Rectal smooth muscle tissue (tissue), 1 donor: ENCODE measurements at regions not wholly inside any gene's neighbourhood (a gene's known extent, or its start where the extent isn't known, plus 50 kb on each side); places are given as distances from the start of the nearest gene placed in this dataset.

Experiments
- H3K27ac ChIP-seq: one replicate; pipeline ENCODE4 v1.7.0; 2013; ENCODE audit warnings: low read depth, low read length, inconsistent platforms
- H3K27me3 ChIP-seq: one replicate; pipeline ENCODE4 v1.7.0; 2013; ENCODE audit warnings: low read length; ENCODE audit not compliant: control insufficient read depth, insufficient read depth
- H3K36me3 ChIP-seq: one replicate; pipeline ENCODE4 v1.7.0; 2013; ENCODE audit warnings: low read length; ENCODE audit not compliant: control insufficient read depth, insufficient read depth
- H3K4me1 ChIP-seq: one replicate; pipeline ENCODE4 v1.7.0; 2013; ENCODE audit warnings: low read length; ENCODE audit not compliant: control insufficient read depth, insufficient read depth
- H3K4me3 ChIP-seq: one replicate; pipeline ENCODE4 v1.7.0; 2013; ENCODE audit warnings: low read length
- H3K9ac ChIP-seq: one replicate; pipeline ENCODE4 v1.7.0; 2013; ENCODE audit warnings: low read length

DNA sequence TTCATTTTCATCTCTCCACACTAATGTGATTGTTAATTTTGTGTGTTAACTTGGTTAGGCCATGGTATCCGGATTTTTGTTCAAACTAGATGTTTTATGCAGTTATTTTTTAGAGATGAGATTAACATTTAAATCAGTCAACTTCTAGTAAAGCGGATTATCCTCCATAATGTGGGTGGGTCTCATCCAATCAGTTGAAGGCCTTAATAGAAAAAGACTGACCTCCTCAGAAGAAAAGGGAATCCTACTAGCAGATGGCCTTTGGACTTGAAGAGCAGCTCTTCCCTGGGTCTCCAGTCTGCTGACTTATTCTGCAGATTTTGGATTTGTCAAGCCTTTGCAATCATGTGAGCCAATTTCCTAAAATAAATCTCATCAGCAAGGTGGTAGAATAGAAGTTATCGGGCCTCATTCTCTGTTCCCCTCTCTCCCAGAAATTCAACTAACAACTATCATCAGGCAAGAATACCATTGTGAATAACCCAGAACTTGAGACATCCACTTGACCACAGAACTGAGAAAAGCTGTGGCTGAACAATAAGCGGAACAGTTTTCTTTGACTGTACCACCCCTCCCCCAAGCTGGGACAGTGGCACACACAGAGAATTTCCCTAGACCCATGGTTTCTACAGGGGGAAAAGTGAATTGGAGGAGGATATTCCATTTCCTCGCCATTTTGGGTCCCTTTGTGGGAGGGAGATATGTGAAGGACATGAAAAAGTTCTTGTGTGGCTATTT, 323.0 kb downstream of the UTRN start:
- Histone ChIP-seq H3K27me3 (no peaks in the 10 kb centered on the region), H3K9ac (no peak overlapping the region), H3K36me3 (no peaks in the 10 kb centered on the region), H3K4me1 (no peaks in the 10 kb centered on the region), H3K4me3 (no peak overlapping the region), H3K27ac (no peak overlapping the region)

DNA sequence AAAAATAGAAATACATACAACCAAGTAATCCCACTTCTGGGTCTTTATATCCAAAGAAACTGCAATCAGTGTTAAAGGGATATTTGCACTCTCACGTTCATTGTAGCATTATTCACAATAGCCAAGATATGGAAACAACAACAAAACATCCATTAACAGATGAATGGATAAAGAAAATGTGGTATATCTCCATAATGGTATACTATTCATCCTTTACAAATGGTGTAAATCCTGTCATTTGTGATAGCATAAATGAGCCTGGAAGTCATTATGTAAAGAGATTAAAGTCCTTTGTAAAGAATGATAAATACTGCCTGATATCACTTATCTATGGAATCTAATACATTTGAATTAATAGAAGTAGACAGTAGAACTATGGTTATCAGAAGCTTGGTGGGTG, 327.7 kb downstream of the UTRN start:
- H3K9ac ChIP-seq, result no peak overlapping the region
- no peak overlapping the region for H3K27ac ChIP-seq
- H3K36me3 ChIP-seq, result no peaks in the 10 kb centered on the region
- no peaks in the 10 kb centered on the region for H3K27me3 ChIP-seq
- peaks cover 5% of the 10 kb centered on the region for H3K4me1 ChIP-seq
- H3K4me3 ChIP-seq, result no peak overlapping the region

DNA sequence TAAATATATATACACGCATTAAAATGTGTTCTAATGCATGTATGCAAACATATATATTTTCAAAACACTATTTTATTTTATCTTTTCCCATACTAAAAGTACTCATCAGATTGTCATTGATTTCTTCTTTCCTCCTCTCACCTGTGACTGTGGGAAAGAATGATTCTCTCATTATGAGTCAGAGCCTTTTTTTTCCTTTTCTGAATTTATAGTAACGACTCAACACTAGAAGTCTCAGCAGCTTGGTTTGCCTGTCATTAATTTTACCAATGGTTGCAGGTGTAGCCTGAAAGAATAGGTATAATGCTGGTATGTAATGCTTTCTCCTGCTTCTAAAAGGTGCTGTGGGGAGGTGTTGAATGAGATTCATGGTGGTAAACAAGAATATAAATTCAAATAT, 328.7 kb downstream of the UTRN start:
- Histone ChIP-seq H3K9ac (no peak overlapping the region), H3K27me3 (no peaks in the 10 kb centered on the region), H3K27ac (no peak overlapping the region), H3K36me3 (no peaks in the 10 kb centered on the region), H3K4me1 (peaks cover 6% of the 10 kb centered on the region), H3K4me3 (no peak overlapping the region)

DNA sequence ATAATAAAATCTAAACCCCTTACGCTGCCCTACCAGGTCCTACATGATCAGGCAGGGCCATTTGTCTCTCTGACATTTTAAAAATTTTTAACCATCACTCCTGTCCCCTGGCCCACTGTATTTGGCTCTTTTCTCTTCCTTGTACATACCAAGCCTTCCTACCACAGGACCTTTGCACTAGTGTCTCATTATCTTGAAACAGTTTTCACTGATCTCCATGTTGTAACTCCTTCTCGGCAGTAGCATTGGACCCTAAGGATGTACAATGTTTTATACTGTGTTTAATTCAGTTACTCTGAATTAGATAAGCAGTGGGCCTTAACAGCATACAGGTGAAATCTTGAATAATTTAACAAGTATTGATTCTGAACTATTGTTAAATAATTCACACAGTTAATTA, 330.7 kb downstream of the UTRN start:
- H3K4me1 ChIP-seq, result peaks cover 8% of the 10 kb centered on the region
- H3K27me3 ChIP-seq, result no peaks in the 10 kb centered on the region
- no peaks in the 10 kb centered on the region for H3K36me3 ChIP-seq
- H3K4me3 ChIP-seq, result no peak overlapping the region
- H3K27ac ChIP-seq, result no peak overlapping the region
- H3K9ac ChIP-seq, result no peak overlapping the region

DNA sequence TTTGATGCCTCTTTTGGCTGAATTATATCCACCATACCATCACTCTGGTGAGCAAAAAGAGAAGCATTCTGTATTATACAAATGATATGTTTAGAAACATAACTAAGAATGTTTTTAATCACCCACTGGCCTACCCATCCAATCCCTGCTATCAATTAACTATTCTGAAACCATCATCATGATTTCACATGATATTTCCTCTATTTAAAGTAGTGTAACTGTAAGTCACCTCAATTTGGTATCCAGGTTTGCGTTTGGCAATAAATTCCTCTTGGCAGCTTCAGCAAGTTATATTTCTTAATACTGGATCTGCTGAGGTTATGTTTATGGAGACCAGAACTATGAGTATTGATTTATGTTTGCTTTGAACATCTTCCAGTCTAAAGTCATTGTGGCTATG, 332.1 kb downstream of the UTRN start:
- H3K9ac ChIP-seq, result no peak overlapping the region
- H3K4me3 ChIP-seq, result no peak overlapping the region
- peaks cover 8% of the 10 kb centered on the region for H3K4me1 ChIP-seq
- H3K36me3 ChIP-seq, result no peaks in the 10 kb centered on the region
- no peaks in the 10 kb centered on the region for H3K27me3 ChIP-seq
- H3K27ac ChIP-seq, result no peak overlapping the region

DNA sequence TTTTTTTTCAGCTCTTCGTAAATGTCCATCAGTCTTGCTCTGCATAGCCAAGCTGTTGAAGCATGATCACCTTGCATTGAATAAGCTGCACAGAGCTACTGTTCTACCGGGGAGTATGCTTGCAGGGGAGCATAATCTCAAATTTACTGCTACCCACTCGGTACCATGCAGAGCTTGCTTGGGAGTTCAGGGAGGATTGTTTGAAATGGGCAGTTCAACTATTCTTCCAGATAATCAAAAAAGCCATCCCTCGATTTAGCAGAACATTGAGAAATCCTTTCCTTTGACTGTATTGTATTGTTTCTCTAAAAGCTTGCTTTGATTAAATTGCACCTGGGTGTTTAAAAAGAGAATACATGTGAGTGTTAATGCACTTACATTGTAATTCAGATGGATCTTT, 332.6 kb downstream of the UTRN start:
- Histone ChIP-seq H3K27ac (no peak overlapping the region), H3K4me3 (no peak overlapping the region), H3K36me3 (no peaks in the 10 kb centered on the region), H3K4me1 (peaks cover 8% of the 10 kb centered on the region), H3K27me3 (no peaks in the 10 kb centered on the region), H3K9ac (no peak overlapping the region)

DNA sequence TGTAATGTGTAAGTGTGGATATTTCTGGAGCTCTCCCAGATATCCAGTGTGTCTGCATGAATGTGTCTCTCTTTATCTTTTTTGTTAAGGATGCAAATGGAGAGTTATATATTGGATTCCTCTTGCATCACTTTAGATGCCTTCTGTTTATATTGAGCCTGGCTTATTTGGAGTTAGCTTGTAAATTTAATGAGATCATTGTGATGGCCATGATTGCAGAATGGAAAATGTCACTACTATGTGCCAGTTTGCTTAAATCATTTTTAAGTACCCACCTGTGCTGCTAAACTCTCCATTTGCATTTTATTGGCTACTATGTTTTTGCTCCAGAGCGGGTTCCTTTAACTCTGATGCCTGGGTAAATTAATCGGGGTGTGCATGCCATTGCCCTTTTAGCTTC, 334.8 kb downstream of the UTRN start:
- Histone ChIP-seq H3K36me3 (no peaks in the 10 kb centered on the region), H3K27ac (no peak overlapping the region), H3K9ac (no peak overlapping the region), H3K4me3 (no peak overlapping the region), H3K4me1 (peaks cover 8% of the 10 kb centered on the region), H3K27me3 (no peaks in the 10 kb centered on the region)

DNA sequence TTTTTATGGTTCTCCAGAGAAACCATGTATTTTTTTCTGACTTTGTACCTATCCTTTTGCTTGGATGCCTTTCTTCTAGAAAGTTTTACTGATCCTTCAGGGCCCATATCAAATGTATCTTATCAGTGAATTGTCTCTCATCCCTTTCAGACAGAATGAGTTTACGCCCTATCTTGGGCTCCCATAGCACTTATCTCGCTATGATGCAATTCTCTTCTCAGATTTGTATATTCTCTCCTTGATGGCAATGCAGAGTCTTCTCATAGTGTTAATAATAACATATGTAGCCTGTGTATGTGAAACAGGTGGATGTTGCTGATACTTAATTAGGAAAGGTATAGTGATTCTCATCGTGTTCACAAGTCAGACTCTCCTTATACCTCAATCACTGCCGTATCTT, 336.2 kb downstream of the UTRN start:
- Histone ChIP-seq H3K36me3 (no peaks in the 10 kb centered on the region), H3K4me3 (no peak overlapping the region), H3K4me1 (peaks cover 8% of the 10 kb centered on the region), H3K27ac (no peak overlapping the region), H3K9ac (no peak overlapping the region), H3K27me3 (no peaks in the 10 kb centered on the region)

DNA sequence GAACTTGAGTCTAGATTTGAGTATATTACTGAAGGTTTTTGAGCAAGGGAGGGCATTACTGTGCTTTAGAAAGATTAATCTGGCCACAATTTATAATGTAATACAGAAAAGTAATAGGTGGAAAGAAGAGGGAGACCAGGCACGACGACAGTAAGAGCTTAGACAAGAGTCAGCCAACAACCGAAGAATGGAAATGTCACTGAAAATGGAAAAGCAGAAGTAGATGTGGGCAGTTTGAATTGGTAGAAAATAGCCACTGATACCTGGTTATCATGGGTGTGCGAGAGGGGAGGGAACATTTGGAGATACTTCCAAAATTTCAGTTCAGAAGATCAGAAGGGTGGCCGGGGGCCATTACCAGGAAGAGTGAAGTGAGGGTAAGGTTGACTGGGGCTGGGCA, 339.1 kb downstream of the UTRN start:
- H3K27ac ChIP-seq, result no peak overlapping the region
- no peaks in the 10 kb centered on the region for H3K27me3 ChIP-seq
- no peaks in the 10 kb centered on the region for H3K36me3 ChIP-seq
- no peak overlapping the region for H3K9ac ChIP-seq
- peaks cover 2% of the 10 kb centered on the region for H3K4me1 ChIP-seq
- no peak overlapping the region for H3K4me3 ChIP-seq

DNA sequence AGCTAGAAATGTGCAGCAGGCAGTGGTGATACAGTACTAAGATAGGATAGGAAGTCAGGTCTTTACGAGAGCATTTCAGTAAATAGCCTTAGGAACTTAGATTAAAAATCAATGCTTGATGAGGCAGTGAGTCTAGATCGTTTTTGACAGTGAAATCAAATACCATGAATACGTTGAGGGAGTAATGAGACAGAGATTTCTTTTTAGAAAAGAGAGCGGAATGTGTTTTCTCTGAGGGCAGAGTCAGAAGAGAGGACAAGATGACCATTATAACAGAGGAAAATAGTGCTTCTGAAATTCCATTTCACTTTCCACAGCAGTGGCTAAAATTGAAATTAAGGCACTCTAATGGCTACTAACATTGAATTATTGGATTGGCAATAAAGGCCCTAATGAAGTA, 339.6 kb downstream of the UTRN start:
- H3K9ac ChIP-seq, result no peak overlapping the region

DNA sequence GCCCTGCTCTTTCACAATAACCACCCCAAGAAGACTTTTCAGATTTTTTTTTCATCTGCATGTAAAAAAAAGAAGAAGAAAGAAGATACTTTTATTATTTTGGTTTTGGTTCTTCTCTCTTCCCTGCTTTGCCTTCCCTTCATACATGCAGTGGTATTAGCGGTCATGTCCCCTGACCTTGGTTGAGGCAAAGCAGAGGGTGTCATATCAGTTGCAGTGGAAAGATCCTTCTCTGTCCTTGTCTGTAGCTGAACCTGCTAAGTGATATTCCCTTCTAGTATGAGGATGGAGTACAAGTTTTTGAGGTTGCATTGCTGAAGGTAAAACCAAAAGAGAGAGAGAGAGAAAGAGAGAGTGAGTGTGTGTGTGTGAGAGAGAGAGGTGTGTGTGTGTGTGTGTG, 345.7 kb downstream of the UTRN start:
- H3K27me3 ChIP-seq, result no peaks in the 10 kb centered on the region
- H3K9ac ChIP-seq, result no peak overlapping the region
- H3K27ac ChIP-seq, result no peak overlapping the region
- no peaks in the 10 kb centered on the region for H3K36me3 ChIP-seq
- H3K4me1 ChIP-seq, result no peaks in the 10 kb centered on the region
- H3K4me3 ChIP-seq, result no peak overlapping the region

More for the DNA sequence above, 339.6 kb downstream of the UTRN start:
- Histone ChIP-seq H3K4me1 (peaks cover 1% of the 10 kb centered on the region), H3K36me3 (no peaks in the 10 kb centered on the region), H3K4me3 (no peak overlapping the region), H3K27me3 (no peaks in the 10 kb centered on the region), H3K27ac (no peak overlapping the region)

DNA sequence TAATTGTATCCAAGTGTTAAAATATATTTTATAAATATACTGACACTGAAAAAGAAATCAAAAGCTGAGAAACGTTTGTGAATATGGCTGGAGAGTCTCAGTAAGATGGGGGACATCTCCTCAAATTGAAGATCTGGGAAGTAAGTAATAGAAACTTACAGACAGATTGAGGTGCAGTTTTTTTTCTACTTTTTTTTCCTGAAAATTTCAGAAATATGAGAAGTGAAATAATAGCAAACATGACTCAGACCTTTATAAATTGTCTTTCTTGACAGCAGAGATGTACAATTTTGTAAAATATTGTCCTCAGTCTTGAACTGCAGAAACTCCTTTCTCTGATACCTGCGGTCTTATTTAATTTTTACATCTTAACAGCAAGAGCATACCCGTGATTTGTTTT, 347.1 kb downstream of the UTRN start:
- H3K27ac ChIP-seq, result no peak overlapping the region
- no peak overlapping the region for H3K9ac ChIP-seq
- H3K4me3 ChIP-seq, result no peak overlapping the region
- H3K36me3 ChIP-seq, result no peaks in the 10 kb centered on the region
- H3K4me1 ChIP-seq, result no peaks in the 10 kb centered on the region
- no peaks in the 10 kb centered on the region for H3K27me3 ChIP-seq

DNA sequence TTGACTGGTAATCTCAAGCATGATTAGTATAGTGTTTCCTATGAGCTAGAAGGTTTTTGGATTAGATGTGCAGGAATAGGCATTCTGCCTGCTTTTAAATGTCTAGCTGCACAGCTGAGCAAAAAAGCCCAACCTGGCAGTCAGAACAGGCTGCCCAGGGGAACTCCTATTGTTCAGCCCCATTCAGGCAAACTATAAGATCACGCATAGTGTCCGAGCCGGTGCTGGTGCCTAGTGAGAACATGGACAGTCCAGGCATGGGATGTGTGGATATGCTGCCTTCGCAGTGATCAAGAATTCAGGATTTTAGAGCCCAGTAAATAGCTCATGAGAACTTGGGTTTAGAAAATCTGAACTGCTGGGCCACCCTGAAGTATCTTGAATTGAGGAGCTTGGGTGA, 348.8 kb downstream of the UTRN start:
- Histone ChIP-seq H3K4me1 (no peaks in the 10 kb centered on the region), H3K4me3 (no peak overlapping the region), H3K36me3 (no peaks in the 10 kb centered on the region), H3K27ac (no peak overlapping the region), H3K9ac (no peak overlapping the region), H3K27me3 (no peaks in the 10 kb centered on the region)
